ENCODE measurements at regions not wholly inside any gene's neighbourhood (a gene's known extent, or its start where the extent isn't known, plus 50 kb on each side); places are given as distances from the start of the nearest gene placed in this dataset.

- no peak for TF ChIP-seq CTCF (IDR thresholded peaks at IDR 0.05)
- no peak for TF ChIP-seq POLR2AphosphoS5 (IDR thresholded peaks at IDR 0.05)
- no peak for TF ChIP-seq POLR2A (IDR thresholded peaks at IDR 0.05)
- TF ChIP-seq EP300 (IDR thresholded peaks at IDR 0.05), result no peak
Observed at GRCh38 chr9:8160787-8161186, 361.2 kb upstream of the DMAC1 start.

Measured in gastroesophageal sphincter (tissue), 3 donors.